Epithelial cell of esophagus (primary cell): ENCODE measurements at regions not wholly inside any gene's neighbourhood (a gene's known extent, or its start where the extent isn't known, plus 50 kb on each side); places are given as distances from the start of the nearest gene placed in this dataset.

Source experiments
- DNase-seq: peaks from one replicate; pipeline ENCODE4 v3.0.0; 2010; ENCODE audit warnings: low read depth
- H3K4me3 ChIP-seq: 2 replicates; pipeline ENCODE4 v1.5.1; 2011; ENCODE audit warnings: mild to moderate bottlenecking, low read length, control low read depth
- CTCF ChIP-seq: IDR thresholded peaks from 2 replicates; pipeline ENCODE4 v1.5.1; 2011; ENCODE audit warnings: low read depth, mild to moderate bottlenecking, low read length, control low read depth, inconsistent platforms; ENCODE audit not compliant: insufficient read depth; ENCODE audit errors: missing control alignments

DNA sequence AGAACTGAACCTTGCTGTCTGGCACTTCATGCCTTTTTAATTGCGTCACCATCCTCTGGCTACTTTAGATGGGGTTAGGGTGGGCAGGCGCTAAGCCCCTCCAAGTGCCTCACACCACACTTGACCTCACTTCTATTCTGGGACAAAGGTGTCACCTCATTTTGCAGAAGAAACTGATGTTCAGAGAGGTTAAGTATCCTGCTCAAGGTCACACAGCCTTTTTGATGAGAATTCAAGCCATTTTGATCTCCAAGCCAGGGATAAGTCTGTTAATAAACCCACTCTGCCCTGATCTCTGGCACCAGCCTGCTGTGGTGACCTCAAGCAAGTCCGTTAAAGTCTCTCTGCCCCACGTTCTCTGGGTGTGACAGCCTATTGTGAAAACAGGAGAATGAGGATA, 58.8 kb upstream of the PRR23C start:
- TF ChIP-seq CTCF: no peak
- H3K4me3 ChIP-seq: no peak overlapping the region
- no peak for DNase-seq

DNA sequence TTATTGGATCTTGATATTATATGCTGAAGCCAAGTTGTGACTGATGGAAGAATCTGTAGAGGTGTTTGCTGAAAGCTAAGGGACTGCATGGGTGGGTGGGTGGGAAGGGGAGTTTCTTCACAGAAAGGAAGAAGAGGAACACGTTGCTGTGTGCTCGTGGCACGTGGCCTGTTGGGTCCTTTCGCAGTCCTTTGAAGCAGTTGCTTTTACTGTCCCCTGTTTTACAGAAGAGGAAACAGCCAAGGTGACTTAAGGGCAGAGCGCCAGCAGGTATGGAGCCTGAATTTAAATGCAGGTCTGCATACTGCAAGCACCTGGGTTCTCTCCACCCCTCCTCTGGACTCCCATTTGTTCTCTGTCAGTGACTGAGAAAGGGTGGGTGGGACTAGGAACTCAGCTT, 59.4 kb upstream of the PRR23C start:
- TF ChIP-seq CTCF: no peak
- H3K4me3 ChIP-seq: no peak overlapping the region
- DNase-seq: no peak

GRCh38 chr3:139105154-139105702, 60.5 kb upstream of the PRR23C start:
- H3K4me3 ChIP-seq: no peak overlapping the region
- TF ChIP-seq CTCF: no peak
- no peak for DNase-seq

- no peak for TF ChIP-seq CTCF
- no peak overlapping the region for H3K4me3 ChIP-seq
- DNase-seq: no peak
These were observed 61.6 kb upstream of the PRR23C start for GRCh38 chr3:139106013-139106932.

DNA sequence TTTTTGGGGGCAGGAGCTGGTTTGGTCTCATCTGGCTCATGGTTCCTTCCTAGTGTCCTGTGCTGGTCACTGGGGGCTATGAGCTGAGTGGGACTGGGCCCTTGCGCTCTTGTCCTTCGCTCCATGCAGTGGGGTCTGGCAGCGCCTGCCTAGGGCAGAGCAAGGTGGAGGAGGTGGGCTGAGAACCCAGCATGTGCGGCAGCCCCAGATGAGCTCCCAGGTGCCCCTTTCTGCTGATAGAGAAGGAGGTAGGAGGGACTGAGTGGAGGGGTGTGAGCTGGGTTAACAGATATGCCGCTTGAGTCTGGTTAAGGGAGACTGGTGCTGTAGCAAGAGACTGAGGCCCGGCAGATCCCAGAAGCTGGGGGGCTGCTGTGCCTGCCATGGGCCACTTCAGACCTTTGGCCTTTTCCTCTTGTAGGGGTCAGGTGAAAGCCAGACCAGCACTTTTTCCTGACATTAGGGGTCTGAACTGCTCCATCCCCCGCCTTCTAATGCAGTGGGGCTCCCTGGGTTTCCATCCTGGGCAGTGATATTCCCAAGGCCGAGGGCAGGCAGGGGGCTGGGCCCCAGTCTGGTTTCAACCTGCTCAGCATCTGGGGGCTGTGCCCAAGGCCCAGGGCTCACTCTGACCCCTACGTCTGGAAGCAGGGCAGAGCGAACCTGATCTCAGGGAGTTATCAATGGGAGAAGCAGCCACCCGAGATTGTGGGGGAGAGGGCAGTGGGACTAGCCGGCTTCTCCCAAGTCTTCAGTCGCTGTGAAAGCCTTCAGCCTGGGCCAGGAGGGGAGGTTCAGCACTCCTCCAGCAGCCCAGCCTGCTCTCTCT, 62.9 kb upstream of the PRR23C start:
- no peak for TF ChIP-seq CTCF

GRCh38 chr3:139108253-139108969, 63.7 kb upstream of the PRR23C start:
- DNase-seq: no peak
- no peak overlapping the region for H3K4me3 ChIP-seq
- no peak for TF ChIP-seq CTCF

More for the DNA sequence above, 62.9 kb upstream of the PRR23C start:
- DNase-seq: no peak
- no peak overlapping the region for H3K4me3 ChIP-seq
